Fibroblast of the aortic adventitia (primary cell): ENCODE measurements at regions not wholly inside any gene's neighbourhood (a gene's known extent, or its start where the extent isn't known, plus 50 kb on each side); places are given as distances from the start of the nearest gene placed in this dataset.

ENCODE experiments used
- DNase-seq: peaks from one replicate; pipeline ENCODE4 v3.0.0-alpha.2; 2010; ENCODE audit warnings: low read depth
- H3K4me3 ChIP-seq: 2 replicates; pipeline ENCODE4 v1.5.1; 2011; ENCODE audit warnings: low read depth, mild to moderate bottlenecking, control low read depth, low read length, moderate library complexity
- CTCF ChIP-seq: IDR thresholded peaks from 2 replicates; pipeline ENCODE4 v1.5.1; 2011; ENCODE audit warnings: mild to moderate bottlenecking, low read length, control low read depth, inconsistent platforms; ENCODE audit not compliant: insufficient read depth

DNA sequence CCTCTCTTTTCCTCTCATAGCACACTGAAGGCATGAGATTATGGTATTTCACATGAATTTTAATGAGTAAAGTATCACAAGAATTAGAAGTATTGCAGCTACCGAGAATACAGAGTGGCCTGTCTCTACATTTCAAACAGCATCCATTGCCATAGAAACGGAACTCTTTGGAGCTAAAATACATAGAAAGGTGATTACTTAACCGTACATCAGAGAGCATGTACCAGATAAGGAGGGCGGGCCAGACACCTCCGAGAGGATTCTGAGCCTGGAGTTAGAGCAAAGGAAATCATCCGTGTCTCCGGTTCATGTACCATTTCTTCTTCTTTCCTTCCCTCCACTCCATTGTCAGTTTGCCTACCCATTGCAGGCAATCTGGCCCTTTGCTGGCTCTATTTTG, 196.7 kb downstream of the KLF6 start:
- TF ChIP-seq CTCF: no peak
- H3K4me3 ChIP-seq: no peak overlapping the region
- DNase-seq: no peak

- TF ChIP-seq CTCF: no peak
- no peak for DNase-seq
- no peak overlapping the region for H3K4me3 ChIP-seq
Measured at GRCh38 chr10:3584926-3585784, 199.9 kb downstream of the KLF6 start.

DNA sequence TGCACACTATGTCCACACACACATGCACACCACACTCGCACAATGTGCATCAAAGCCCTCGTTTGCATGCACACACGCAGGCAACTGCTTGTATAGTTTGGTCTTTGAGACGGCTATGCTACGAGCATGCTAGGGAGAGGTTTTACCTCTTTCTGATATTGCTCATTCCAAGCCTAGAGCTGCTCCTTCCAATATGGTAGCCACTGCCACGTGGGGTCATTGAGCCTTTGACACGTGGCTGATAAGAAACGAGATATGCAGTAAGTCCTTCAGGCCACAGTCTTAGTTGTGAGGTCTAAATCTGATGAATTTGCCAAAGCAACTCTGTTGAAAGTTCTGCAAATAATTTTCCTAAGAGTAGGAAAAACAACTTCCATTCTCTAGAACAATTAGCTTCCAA, 204.4 kb downstream of the KLF6 start:
- H3K4me3 ChIP-seq: no peak overlapping the region
- DNase-seq: no peak
- no peak for TF ChIP-seq CTCF

GRCh38 chr10:3579845-3580244, 205.2 kb downstream of the KLF6 start:
- DNase-seq: no peak
- H3K4me3 ChIP-seq: no peak overlapping the region
- no peak for TF ChIP-seq CTCF

GRCh38 chr10:3578682-3579081, 206.3 kb downstream of the KLF6 start:
- TF ChIP-seq CTCF: no peak
- no peak for DNase-seq
- no peak overlapping the region for H3K4me3 ChIP-seq

GRCh38 chr10:3578159-3578558, 206.8 kb downstream of the KLF6 start:
- DNase-seq: no peak
- no peak for TF ChIP-seq CTCF
- no peak overlapping the region for H3K4me3 ChIP-seq

- TF ChIP-seq CTCF: no peak
- no peak for DNase-seq
- H3K4me3 ChIP-seq: no peak overlapping the region
Measured at GRCh38 chr10:3574451-3574850, 210.6 kb downstream of the KLF6 start.
